Spleen (tissue), 11 donors: ENCODE measurements at regions not wholly inside any gene's neighbourhood (a gene's known extent, or its start where the extent isn't known, plus 50 kb on each side); places are given as distances from the start of the nearest gene placed in this dataset.
"Not testable (repeated sequence)": the region's sequence is repeated elsewhere in the genome, so short reads cannot be mapped to it uniquely, and the experiment has no call there.

ENCODE experiments used
- DNase-seq: peaks from one replicate; pipeline ENCODE4 v3.0.0-alpha.2; 2020
- H3K27ac ChIP-seq, 8 donors: fragments of 200-600 bp; sonication (generic) in 7 of 8; 1 replicate in 4 of 8; 2 replicates in 4 of 8; pipeline versions ENCODE4 v1.5.0 to v1.8.0; 2016 to 2021; ENCODE audit warnings: inconsistent platforms in 4 of 8, mild to moderate bottlenecking in 4 of 8, moderate library complexity in 1 of 8
- H3K27me3 ChIP-seq, 7 donors: fragments of 200-600 bp; sonication (generic) in 6 of 7; replicated peaks in 1 of 7; 1 replicate in 4 of 7; 2 replicates in 3 of 7; pipeline versions ENCODE4 v1.5.0 to v1.8.0; 2016 to 2021; ENCODE audit warnings: inconsistent platforms in 3 of 7, mild to moderate bottlenecking in 1 of 7
- H3K36me3 ChIP-seq, 6 donors: fragments of 200-600 bp; sonication (generic) in 5 of 6; 1 replicate in 4 of 6; 2 replicates in 2 of 6; pipeline versions ENCODE4 v1.5.0 to v1.8.0; 2016 to 2021; ENCODE audit warnings: inconsistent platforms in 2 of 6
- H3K4me1 ChIP-seq, 6 donors: fragments of 200-600 bp; sonication (generic) in 5 of 6; 1 replicate in 3 of 6; 2 replicates in 3 of 6; pipeline versions ENCODE4 v1.5.0 to v1.8.0; 2016 to 2021; ENCODE audit warnings: inconsistent platforms in 3 of 6
- H3K4me3 ChIP-seq, 8 donors: fragments of 200-600 bp; sonication (generic) in 7 of 8; 1 replicate in 4 of 8; 2 replicates in 4 of 8; pipeline versions ENCODE4 v1.5.0 to v1.8.0; 2016 to 2021; ENCODE audit warnings: inconsistent platforms in 4 of 8, mild to moderate bottlenecking in 4 of 8, moderate library complexity in 2 of 8
- H3K9me3 ChIP-seq, 8 donors: fragments of 200-600 bp; sonication (generic) in 7 of 8; 1 replicate in 4 of 8; 2 replicates in 4 of 8; pipeline versions ENCODE4 v1.5.0 to v1.8.0; 2016 to 2021; ENCODE audit warnings: inconsistent platforms in 4 of 8
- POLR2A ChIP-seq, 3 donors: fragments of 450-650 bp; IDR thresholded peaks; one replicate each; pipeline ENCODE4 v1.5.1; 2017; ENCODE audit warnings: antibody characterized with exemption in 3 of 3, mild to moderate bottlenecking in 1 of 3
- POLR2AphosphoS5 ChIP-seq, 3 donors: sonication (generic); formaldehyde crosslinking; IDR thresholded peaks; one replicate each; pipeline ENCODE4 v1.5.1; 2017; ENCODE audit warnings: antibody characterized with exemption in 3 of 3
- WGBS, 5 donors: extraction: QIAGEN DNeasy Blood & Tissue Kit in 3 of 5; methylation state at CpG; one replicate each; pipeline versions ENCODE4 v1.1.5 to v1.1.7; 2013 to 2018; 5-methylcytosine and 5-hydroxymethylcytosine counted together
- intact Hi-C: fragments of 100-400 bp; cut with DNase I; formaldehyde crosslinking; loops from one replicate; pipeline ENCODE4 v1.15.0; 2023; ENCODE audit warnings: low total_unique reads
- TF ChIP-seq, protein P1 (sequence below), 11 experiments: fragments of 200-600 bp in 7 of 11; fragments of 450-650 bp in 4 of 11; sonication (generic) in 4 of 11; IDR thresholded peaks in 8 of 11; conservative IDR thresholded peaks in 3 of 11; 1 replicate in 7 of 11; 2 replicates in 4 of 11; pipeline versions ENCODE4 v1.4.0 to v1.8.0; 2016 to 2021; ENCODE audit warnings: antibody characterized with exemption in 11 of 11, inconsistent platforms in 4 of 11, mild to moderate bottlenecking in 1 of 11
- donor health status: healthy with polysubstance abuse.
- donor health status: DM: no; HTN: no; CAD: no; lungs with moderate emphysema.
- donor health status: DM: no; HTN: no; CAD: no.
- donor health status: Bipolar disorder and iron deficiency.
- donor health status: healthy.
- donor health status: DM: no; HTN: no; CAD: no.
- donor health status: DM: yes; HTN: yes; CAD: no.

DNA sequence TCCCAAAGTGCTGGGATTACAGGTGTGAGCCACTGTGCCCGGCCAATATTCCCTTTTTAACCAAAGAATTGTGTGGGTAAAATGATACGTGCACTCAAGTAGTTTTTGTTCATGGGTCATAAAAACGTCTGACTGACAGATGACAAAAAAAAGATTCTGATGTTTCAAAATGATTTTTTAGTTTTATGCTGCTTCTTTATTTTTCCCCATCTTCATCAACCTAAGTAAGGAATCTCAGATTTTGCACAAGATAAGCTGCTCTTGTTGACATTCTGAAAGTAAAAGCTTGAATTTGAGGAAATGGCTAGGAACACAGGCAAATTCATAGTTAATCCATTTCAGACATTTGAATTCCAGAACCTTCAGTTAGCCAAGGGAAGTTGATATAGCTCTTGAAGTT lies 526.1 kb upstream of the NRP1 start:
- H3K36me3 ChIP-seq: no peaks in the 10 kb centered on the region
- H3K27ac ChIP-seq: no peak overlapping the region

DNA sequence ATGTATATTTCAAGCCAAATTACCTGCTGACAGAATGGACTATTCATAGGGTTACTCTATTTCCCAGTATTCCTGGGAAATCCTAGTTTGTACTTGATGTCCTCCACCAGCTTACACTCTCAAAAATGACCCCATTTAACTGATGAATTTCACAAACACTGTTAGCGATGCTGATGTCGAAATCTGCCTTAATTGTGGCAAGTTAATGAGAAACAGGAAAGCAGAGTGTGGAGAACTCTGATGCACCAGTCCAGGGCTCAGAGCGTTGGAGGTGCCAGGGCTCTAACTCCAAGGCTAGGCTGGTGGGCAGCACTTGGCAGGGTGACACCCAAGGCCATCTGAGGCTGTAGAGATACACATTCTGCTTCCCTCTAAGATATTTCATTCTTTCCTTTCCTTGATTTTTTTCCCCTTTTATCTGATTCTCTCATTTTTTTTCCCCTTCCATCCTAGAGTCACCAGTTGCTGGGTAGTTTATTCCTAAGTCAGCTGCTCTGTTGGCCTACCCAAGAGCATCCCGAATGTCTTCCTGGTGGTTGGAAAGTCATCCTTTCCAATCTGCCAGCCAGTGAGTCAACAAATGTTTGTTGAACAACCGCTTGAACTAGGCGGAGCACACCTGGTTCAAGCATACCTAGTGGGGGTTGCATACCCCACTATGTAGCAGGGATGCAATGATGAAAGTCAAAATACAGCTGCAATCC lies 525.0 kb upstream of the NRP1 start:
- no peak for DNase-seq
- no peak for TF ChIP-seq POLR2AphosphoS5 (IDR thresholded peaks at IDR 0.05)
- TF ChIP-seq, protein P1, sequence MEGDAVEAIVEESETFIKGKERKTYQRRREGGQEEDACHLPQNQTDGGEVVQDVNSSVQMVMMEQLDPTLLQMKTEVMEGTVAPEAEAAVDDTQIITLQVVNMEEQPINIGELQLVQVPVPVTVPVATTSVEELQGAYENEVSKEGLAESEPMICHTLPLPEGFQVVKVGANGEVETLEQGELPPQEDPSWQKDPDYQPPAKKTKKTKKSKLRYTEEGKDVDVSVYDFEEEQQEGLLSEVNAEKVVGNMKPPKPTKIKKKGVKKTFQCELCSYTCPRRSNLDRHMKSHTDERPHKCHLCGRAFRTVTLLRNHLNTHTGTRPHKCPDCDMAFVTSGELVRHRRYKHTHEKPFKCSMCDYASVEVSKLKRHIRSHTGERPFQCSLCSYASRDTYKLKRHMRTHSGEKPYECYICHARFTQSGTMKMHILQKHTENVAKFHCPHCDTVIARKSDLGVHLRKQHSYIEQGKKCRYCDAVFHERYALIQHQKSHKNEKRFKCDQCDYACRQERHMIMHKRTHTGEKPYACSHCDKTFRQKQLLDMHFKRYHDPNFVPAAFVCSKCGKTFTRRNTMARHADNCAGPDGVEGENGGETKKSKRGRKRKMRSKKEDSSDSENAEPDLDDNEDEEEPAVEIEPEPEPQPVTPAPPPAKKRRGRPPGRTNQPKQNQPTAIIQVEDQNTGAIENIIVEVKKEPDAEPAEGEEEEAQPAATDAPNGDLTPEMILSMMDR (IDR thresholded peaks at IDR 0.05 in 8 of 11, conservative IDR thresholded peaks at IDR 0.05 in 3 of 11): no peak
- H3K36me3 ChIP-seq: no peaks in the 10 kb centered on the region
- H3K4me1 ChIP-seq: peaks cover 0 to 14% (median 10%) of the 10 kb centered on the region in 6 donors
- H3K27ac ChIP-seq: no peak overlapping the region
- WGBS, 5 donors: 74 to 84% (median 78%) methylated on average over 6 of the region's 6 CpGs
- intact Hi-C loops: no loop called here
- no peaks in the 10 kb centered on the region for H3K9me3 ChIP-seq
- H3K27me3 ChIP-seq: no peaks in the 10 kb centered on the region
- H3K4me3 ChIP-seq: no peak overlapping the region

More for the DNA sequence above, 526.1 kb upstream of the NRP1 start:
- H3K27me3 ChIP-seq: no peaks in the 10 kb centered on the region
- 74 to 92% (median 87%) methylated on average over 3 of the region's 3 CpGs for WGBS, 5 donors
- intact Hi-C loops: no loop called here
- no peak for DNase-seq
- H3K9me3 ChIP-seq: no peaks in the 10 kb centered on the region
- peaks cover 0 to 14% (median 10%) of the 10 kb centered on the region in 6 donors for H3K4me1 ChIP-seq
- TF ChIP-seq POLR2AphosphoS5 (IDR thresholded peaks at IDR 0.05) (no peak), POLR2A (IDR thresholded peaks at IDR 0.05) (no peak)
- TF ChIP-seq, protein P1 (IDR thresholded peaks at IDR 0.05 in 8 of 11, conservative IDR thresholded peaks at IDR 0.05 in 3 of 11): no peak
- no peak overlapping the region for H3K4me3 ChIP-seq

DNA sequence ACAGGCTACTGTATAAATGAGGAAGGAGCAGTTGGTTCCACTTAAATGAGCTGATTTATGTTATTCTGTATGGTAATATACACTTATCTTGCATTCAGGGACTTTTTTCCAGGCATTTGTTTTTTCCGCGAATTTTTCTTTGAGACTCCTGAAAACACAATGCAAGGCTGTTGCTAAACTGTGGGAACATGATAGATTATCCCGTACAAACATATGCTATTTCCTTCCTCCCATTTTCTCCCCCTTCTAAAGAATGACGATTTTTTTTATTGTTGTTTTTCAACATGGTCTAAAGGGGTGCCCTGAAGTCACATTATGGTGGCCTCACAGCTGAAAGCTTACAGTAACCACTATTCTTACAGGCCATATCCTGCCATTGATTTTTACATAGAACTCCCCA lies 523.9 kb upstream of the NRP1 start:
- 17 to 31% (median 24%) methylated on average over 4 of the region's 4 CpGs for WGBS, 5 donors
- Histone ChIP-seq H3K27ac (no peak overlapping the region), H3K4me3 (no peak overlapping the region), H3K9me3 (peaks cover 0 to 5% (median 0%) of the 10 kb centered on the region in 8 donors), H3K4me1 (peaks cover 0 to 14% (median 10%) of the 10 kb centered on the region in 6 donors), H3K36me3 (no peaks in the 10 kb centered on the region), H3K27me3 (no peaks in the 10 kb centered on the region)
- TF ChIP-seq POLR2A (IDR thresholded peaks at IDR 0.05): no peak
- no peak for TF ChIP-seq POLR2AphosphoS5 (IDR thresholded peaks at IDR 0.05)
- TF ChIP-seq, protein P1 (IDR thresholded peaks at IDR 0.05 in 8 of 11, conservative IDR thresholded peaks at IDR 0.05 in 3 of 11): no peak
- intact Hi-C loops: no loop called here
- DNase-seq: no peak

DNA sequence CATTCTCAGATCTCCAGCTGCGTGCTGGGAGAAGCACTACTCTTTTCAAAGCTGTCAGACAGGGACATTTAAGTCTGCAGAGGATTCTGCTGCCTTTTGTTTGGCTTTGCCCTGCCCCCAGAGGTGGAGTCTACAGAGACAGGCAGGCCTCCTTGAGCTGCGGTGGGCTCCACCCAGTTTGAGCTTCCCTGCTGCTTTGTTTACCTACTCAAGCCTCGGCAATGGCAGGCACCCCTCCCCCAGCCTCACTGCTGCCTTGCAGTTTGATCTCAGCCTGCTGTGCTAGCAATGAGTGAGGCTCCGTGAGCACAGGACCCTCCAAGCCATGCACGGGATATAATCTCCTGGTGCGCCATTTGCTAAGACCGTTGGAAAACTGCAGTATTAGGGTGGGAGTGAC lies 518.8 kb upstream of the NRP1 start:
- H3K36me3 ChIP-seq, intact Hi-C loops, DNase-seq, H3K27ac ChIP-seq, H3K9me3 ChIP-seq, H3K4me3 ChIP-seq, H3K4me1 ChIP-seq, H3K27me3 ChIP-seq: not testable (repeated sequence)
- WGBS, 5 donors: 86 to 96% (median 91%) methylated on average over 4 to 7 of the region's 7 CpGs
